Activated CD4-positive, alpha-beta memory T cell treated with anti-CD3 and anti-CD28 coated beads, Interleukin-2, amount 10 ng/mL, durations not matched to agents 7 days and 5 days (primary cell): ENCODE measurements at regions not wholly inside any gene's neighbourhood (a gene's known extent, or its start where the extent isn't known, plus 50 kb on each side); places are given as distances from the start of the nearest gene placed in this dataset.

Experiments
- CTCF ChIA-PET: fragments of 350-600 bp; sonication (Branson Sonifier 250); formaldehyde crosslinking; loops from one replicate; lab custom pipeline; 2021; ENCODE audit warnings: antibody characterized with exemption, inconsistent platforms; lab: Charles Lee
- POLR2A ChIA-PET: fragments of 350-600 bp; sonication (Branson Sonifier 250); formaldehyde crosslinking; loops from one replicate; lab custom pipeline; 2021; ENCODE audit warnings: antibody characterized with exemption; lab: Charles Lee
- DNase-seq: peaks from one replicate; pipeline ENCODE4 v3.0.0-alpha.2; 2020
- H3K27ac Mint-ChIP-seq: one replicate; pipeline ENCODE4 v1.8.0; 2021; ENCODE audit warnings: mild to moderate bottlenecking, mixed read lengths
- H3K27me3 Mint-ChIP-seq: one replicate; pipeline ENCODE4 v1.8.0; 2021; ENCODE audit warnings: mixed read lengths
- H3K36me3 Mint-ChIP-seq: one replicate; pipeline ENCODE4 v1.8.0; 2021; ENCODE audit warnings: low read depth, mixed read lengths
- H3K4me1 Mint-ChIP-seq: one replicate; pipeline ENCODE4 v1.8.0; 2021; ENCODE audit warnings: mixed read lengths
- H3K4me3 Mint-ChIP-seq: one replicate; pipeline ENCODE4 v1.8.0; 2021; ENCODE audit warnings: mild to moderate bottlenecking, mixed read lengths
- H3K9me3 Mint-ChIP-seq: one replicate; pipeline ENCODE4 v1.8.0; 2021; ENCODE audit warnings: mixed read lengths

GRCh38 chr2:123103902-123104301 is 921.2 kb upstream of the CNTNAP5 start:
- peaks cover 2% of the 10 kb centered on the region for H3K9me3 Mint-ChIP-seq
- no peak overlapping the region for H3K4me3 Mint-ChIP-seq
- no peak for DNase-seq
- no peaks in the 10 kb centered on the region for H3K4me1 Mint-ChIP-seq
- ChIA-PET POLR2A (no interaction called here), CTCF (no interaction called here)
- no peaks in the 10 kb centered on the region for H3K36me3 Mint-ChIP-seq
- no peak overlapping the region for H3K27ac Mint-ChIP-seq
- no peaks in the 10 kb centered on the region for H3K27me3 Mint-ChIP-seq

- CTCF ChIA-PET, result no interaction called here
Measured at GRCh38 chr2:123116595-123116994, 908.5 kb upstream of the CNTNAP5 start.

DNA sequence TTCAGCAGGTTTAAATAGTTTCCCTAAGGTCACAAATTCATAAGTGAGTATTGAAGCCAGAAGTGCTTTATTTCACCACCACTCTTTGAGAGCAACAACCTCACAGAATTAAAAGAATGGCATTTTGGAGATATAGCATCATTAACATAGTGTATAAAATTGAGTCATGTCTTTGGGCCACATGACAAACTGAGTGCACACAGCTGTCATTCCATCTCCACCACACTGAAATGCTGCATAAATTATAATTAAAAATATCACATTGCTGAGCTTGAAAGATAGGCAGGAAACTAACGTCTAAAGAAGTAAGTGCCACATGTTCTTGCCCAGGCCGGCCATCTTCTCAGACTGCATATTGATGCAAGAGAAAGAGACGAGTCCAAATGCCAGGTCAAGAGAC is 897.9 kb upstream of the CNTNAP5 start:
- POLR2A ChIA-PET, result no interaction called here
- no peak overlapping the region for H3K4me3 Mint-ChIP-seq
- H3K36me3 Mint-ChIP-seq, result no peaks in the 10 kb centered on the region
- H3K4me1 Mint-ChIP-seq, result no peaks in the 10 kb centered on the region
- DNase-seq, result no peak
- no peak overlapping the region for H3K27ac Mint-ChIP-seq
- H3K9me3 Mint-ChIP-seq, result peaks cover 11% of the 10 kb centered on the region
- H3K27me3 Mint-ChIP-seq, result no peaks in the 10 kb centered on the region
- CTCF ChIA-PET, result no interaction called here

More at GRCh38 chr2:123116595-123116994, 908.5 kb upstream of the CNTNAP5 start:
- no peak for DNase-seq
- POLR2A ChIA-PET, result no interaction called here
- Mint-ChIP-seq H3K27me3 (no peaks in the 10 kb centered on the region), H3K36me3 (no peaks in the 10 kb centered on the region), H3K27ac (no peak overlapping the region), H3K9me3 (peaks cover 23% of the 10 kb centered on the region), H3K4me3 (no peak overlapping the region), H3K4me1 (no peaks in the 10 kb centered on the region)

DNA sequence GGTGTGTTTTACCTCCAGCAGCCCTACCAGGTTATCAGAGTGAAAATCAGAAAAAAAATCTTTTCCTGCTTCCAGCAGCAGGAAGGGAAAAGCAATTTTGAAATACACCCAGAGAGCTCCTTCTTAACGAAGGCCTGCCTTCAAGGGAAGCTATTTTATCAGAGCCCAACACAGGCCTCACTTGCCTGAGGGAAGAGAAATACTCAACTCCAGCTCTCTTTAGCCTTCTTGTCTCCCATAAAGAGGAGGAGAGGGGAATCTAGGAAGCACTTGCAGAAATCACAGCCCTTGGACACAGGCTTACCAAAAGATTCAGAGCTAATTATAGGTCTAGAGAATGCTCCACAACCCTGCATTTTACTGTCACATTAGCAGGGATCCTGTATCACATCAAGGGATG is 896.1 kb upstream of the CNTNAP5 start:
- Mint-ChIP-seq H3K36me3 (no peaks in the 10 kb centered on the region), H3K27ac (no peak overlapping the region), H3K27me3 (no peaks in the 10 kb centered on the region), H3K9me3 (peaks cover 11% of the 10 kb centered on the region), H3K4me1 (no peaks in the 10 kb centered on the region), H3K4me3 (no peak overlapping the region)
- POLR2A ChIA-PET, result no interaction called here
- DNase-seq, result no peak
- CTCF ChIA-PET, result no interaction called here

DNA sequence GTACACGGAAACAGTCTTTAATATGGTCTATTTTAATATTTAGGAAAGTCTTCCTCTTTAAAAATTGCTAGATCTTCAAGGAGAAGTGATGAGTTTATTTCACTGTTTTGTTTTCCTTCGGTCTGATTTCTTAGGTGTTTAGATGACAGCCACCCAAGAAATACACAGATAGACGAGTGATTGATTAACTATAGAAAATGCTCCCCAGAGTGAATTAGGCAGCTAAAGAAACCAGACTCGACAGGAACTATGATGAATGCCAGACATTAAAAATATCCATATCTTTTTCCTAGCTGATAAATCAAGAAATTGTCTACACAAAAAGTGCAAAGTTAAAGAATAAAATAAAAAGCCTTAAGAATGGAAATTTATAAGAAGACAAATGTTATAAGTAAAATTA is 888.7 kb upstream of the CNTNAP5 start:
- Mint-ChIP-seq H3K9me3 (peaks cover 11% of the 10 kb centered on the region), H3K27ac (no peak overlapping the region), H3K27me3 (no peaks in the 10 kb centered on the region), H3K4me1 (no peaks in the 10 kb centered on the region), H3K36me3 (no peaks in the 10 kb centered on the region), H3K4me3 (no peak overlapping the region)
- CTCF ChIA-PET, result no interaction called here
- DNase-seq, result no peak
- POLR2A ChIA-PET, result no interaction called here

DNA sequence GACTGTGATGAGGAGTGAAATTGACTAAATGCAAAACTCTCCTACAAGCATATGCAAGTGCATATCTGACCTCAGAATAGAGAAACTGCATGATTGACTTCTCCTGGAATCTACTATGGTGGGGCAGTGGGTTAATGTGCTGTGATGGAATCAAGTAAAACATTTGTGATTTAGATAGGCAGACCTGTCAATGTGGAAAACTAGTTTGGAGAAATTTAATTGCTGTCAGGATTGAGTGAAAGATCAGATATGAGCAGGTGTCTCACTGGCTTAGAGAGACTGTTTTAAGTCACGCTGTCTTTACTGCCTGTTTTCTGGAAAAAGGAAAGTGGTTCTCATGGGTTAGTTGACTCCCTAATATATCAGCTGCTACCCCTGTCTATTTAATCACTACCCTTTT is 881.0 kb upstream of the CNTNAP5 start:
- H3K27ac Mint-ChIP-seq, result no peak overlapping the region
- H3K27me3 Mint-ChIP-seq, result no peaks in the 10 kb centered on the region
- H3K4me1 Mint-ChIP-seq, result no peaks in the 10 kb centered on the region
- peaks cover 20% of the 10 kb centered on the region for H3K9me3 Mint-ChIP-seq
- H3K36me3 Mint-ChIP-seq, result no peaks in the 10 kb centered on the region
- no peak for DNase-seq
- POLR2A ChIA-PET, result no interaction called here
- CTCF ChIA-PET, result no interaction called here
- H3K4me3 Mint-ChIP-seq, result no peak overlapping the region

DNA sequence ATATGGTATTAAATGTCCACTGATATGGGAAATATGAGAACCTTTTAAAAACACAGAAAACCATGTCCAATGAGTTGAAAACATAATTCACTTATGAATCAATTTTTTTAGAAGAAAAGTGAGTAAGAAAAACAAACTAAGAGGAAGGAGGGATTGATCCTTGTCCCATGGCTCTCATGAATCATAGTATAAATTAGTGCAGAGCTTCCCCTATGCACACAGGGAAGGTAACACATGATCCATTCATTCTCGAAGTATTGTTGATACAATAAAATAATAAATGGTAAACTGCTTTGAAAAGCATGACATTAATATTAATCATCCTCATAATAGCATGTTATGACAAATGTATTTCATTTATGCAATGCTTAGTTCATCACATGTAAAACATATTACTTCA is 872.0 kb upstream of the CNTNAP5 start:
- DNase-seq, result no peak
- POLR2A ChIA-PET, result no interaction called here
- H3K4me1 Mint-ChIP-seq, result no peaks in the 10 kb centered on the region
- no peaks in the 10 kb centered on the region for H3K36me3 Mint-ChIP-seq
- H3K4me3 Mint-ChIP-seq, result no peak overlapping the region
- H3K27ac Mint-ChIP-seq, result no peak overlapping the region
- no peaks in the 10 kb centered on the region for H3K27me3 Mint-ChIP-seq
- H3K9me3 Mint-ChIP-seq, result peaks cover 6% of the 10 kb centered on the region
- CTCF ChIA-PET, result no interaction called here

GRCh38 chr2:123154195-123154594 is 870.9 kb upstream of the CNTNAP5 start:
- DNase-seq, result no peak
- ChIA-PET CTCF (no interaction called here), POLR2A (no interaction called here)
- H3K36me3 Mint-ChIP-seq, result no peaks in the 10 kb centered on the region
- H3K4me1 Mint-ChIP-seq, result no peaks in the 10 kb centered on the region
- peaks cover 6% of the 10 kb centered on the region for H3K9me3 Mint-ChIP-seq
- H3K27me3 Mint-ChIP-seq, result no peaks in the 10 kb centered on the region
- H3K27ac Mint-ChIP-seq, result no peak overlapping the region
- no peak overlapping the region for H3K4me3 Mint-ChIP-seq

DNA sequence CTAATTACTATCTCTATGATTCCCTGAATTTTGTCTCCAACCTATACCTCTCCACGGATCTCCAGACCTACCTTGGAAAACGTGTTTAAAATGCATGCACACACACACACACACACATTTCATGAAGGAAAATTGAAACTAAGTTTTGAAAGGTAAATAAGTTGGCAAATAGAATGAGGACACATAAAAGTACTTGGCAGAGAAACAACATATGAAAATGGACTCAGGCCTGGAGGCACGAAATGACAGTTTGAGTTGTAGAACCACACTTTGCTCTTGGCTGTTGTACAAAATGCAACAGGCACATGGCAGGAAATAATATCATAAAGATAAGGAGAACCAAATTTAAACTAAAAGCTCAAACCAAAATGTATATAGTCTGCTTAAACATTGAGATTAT is 868.1 kb upstream of the CNTNAP5 start:
- CTCF ChIA-PET, result no interaction called here

DNA sequence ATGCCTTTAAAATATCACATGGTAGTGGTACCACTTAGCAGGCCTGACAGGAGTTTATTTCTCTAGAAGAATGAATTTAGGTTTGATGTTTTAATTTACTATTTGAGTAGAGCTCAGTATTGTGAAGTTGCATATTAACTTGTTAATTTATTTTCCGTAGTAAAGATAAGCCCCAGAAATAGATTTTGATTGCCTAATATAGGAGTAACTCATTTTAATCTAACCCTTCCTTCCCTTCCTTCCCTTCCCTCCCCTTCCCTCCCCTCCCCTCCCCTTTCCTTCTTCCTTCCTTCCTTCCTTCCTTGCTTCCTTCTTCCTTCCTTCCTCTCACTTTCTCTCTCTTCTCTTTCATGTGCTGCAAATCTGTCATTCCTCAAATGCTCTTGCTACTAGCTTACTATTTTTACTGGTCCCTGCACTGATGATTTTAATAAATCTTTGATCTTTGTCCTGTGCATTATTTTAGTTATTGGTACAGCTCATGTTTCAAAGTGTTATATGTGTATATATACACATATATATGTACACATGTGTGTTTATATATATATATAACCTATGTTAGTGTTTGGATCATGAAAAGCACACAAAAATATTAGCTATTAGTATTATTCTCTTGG is 862.6 kb upstream of the CNTNAP5 start:
- Mint-ChIP-seq H3K4me1 (no peaks in the 10 kb centered on the region), H3K27me3 (no peaks in the 10 kb centered on the region), H3K36me3 (no peaks in the 10 kb centered on the region), H3K4me3 (no peak overlapping the region), H3K27ac (no peak overlapping the region), H3K9me3 (no peaks in the 10 kb centered on the region)
- CTCF ChIA-PET, result no interaction called here
- DNase-seq, result no peak
- POLR2A ChIA-PET, result no interaction called here

More for the DNA sequence above, 868.1 kb upstream of the CNTNAP5 start:
- Mint-ChIP-seq H3K4me1 (no peaks in the 10 kb centered on the region), H3K4me3 (no peak overlapping the region), H3K27me3 (no peaks in the 10 kb centered on the region), H3K9me3 (peaks cover 3% of the 10 kb centered on the region), H3K27ac (no peak overlapping the region), H3K36me3 (no peaks in the 10 kb centered on the region)
- DNase-seq, result no peak
- POLR2A ChIA-PET, result no interaction called here

DNA sequence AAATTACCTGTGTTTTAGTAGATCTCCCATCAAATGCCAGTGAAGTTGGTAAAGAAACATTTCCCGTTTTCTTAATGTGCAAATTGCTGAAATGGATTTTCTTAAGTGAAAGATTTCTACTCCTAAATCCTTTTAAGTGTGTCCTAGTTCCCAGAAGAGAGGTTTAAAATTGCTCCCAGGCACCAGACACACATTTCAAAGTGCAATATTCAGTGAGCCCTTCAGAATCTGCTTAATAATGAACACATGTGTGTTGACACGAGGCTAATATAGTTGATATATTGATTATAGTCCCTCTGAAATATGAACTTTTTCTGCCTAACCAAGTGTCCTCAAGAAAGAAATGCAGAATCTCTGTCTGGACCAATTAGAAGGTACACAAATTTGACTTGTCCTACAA is 861.7 kb upstream of the CNTNAP5 start:
- Mint-ChIP-seq H3K27me3 (no peaks in the 10 kb centered on the region), H3K27ac (no peak overlapping the region), H3K4me1 (no peaks in the 10 kb centered on the region), H3K9me3 (peaks cover 2% of the 10 kb centered on the region), H3K4me3 (no peak overlapping the region), H3K36me3 (no peaks in the 10 kb centered on the region)
- ChIA-PET POLR2A (no interaction called here), CTCF (no interaction called here)
- no peak for DNase-seq

DNA sequence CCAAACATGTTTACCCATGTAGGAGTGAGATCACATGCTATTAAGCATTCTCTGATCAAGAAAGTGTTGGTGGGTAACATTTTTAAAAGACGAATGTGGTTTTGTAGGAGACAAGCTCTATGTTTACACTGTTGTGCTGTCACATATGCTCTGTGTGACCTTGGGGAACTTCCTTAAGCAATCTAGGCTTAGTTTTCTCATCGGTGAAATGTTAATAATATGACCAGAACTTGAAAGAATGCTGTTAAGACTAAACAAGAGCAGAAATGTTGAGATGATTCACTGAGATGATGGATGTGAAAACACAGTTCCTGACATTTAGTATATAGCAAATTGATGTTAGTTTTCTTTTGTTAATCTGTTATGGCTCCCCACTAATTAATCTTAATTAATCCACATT is 860.9 kb upstream of the CNTNAP5 start:
- Mint-ChIP-seq H3K27me3 (no peaks in the 10 kb centered on the region), H3K27ac (no peak overlapping the region), H3K36me3 (no peaks in the 10 kb centered on the region), H3K4me3 (no peak overlapping the region), H3K9me3 (peaks cover 4% of the 10 kb centered on the region), H3K4me1 (no peaks in the 10 kb centered on the region)
- ChIA-PET POLR2A (no interaction called here), CTCF (no interaction called here)
- no peak for DNase-seq

DNA sequence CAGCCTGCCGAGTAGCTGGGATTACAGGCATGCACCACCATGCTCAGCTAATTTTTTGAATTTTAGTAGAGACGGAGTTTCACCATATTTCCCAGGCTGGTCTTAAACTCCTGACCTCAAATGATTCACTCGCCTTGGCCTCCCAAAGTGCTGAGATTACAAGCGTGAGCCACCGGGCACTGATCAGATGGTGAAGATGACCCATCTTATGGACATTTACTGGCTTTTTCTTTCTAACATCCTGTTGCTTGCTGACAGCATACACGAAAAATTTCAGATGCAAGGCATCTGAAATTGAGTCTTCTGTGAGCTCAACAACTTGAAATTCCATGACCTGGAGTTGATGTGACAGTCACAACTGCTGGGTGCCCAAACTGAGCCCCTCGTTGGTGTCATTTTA is 859.5 kb upstream of the CNTNAP5 start:
- ChIA-PET CTCF (no interaction called here), POLR2A (no interaction called here)
- H3K27me3 Mint-ChIP-seq, result no peaks in the 10 kb centered on the region
- H3K4me1 Mint-ChIP-seq, result no peaks in the 10 kb centered on the region
- H3K9me3 Mint-ChIP-seq, result peaks cover 8% of the 10 kb centered on the region
- no peak overlapping the region for H3K27ac Mint-ChIP-seq
- no peaks in the 10 kb centered on the region for H3K36me3 Mint-ChIP-seq
- no peak overlapping the region for H3K4me3 Mint-ChIP-seq
- DNase-seq, result no peak

DNA sequence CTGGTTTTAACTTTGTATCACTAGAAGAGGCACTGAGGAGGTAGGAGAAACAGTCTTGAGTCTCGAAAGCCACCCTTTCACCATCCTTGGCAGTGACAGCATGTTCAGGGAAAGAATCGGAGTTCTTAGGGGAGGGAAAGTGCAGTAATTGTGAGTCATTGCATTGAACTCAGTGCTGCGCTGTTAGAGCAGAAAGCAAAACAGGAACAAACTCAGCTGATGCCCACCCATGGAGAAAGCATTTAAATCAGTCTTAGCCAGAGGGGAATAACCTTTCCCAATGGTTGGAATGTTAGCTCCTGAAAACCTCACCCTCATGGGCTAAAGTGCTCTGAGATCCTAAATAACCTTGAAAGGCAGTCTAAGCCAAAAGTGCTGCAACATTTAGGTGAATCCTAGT is 845.6 kb upstream of the CNTNAP5 start:
- no peak overlapping the region for H3K4me3 Mint-ChIP-seq
- H3K27me3 Mint-ChIP-seq, result no peaks in the 10 kb centered on the region
- no peak overlapping the region for H3K27ac Mint-ChIP-seq
- no peak for DNase-seq
- no peaks in the 10 kb centered on the region for H3K4me1 Mint-ChIP-seq
- ChIA-PET CTCF (no interaction called here), POLR2A (no interaction called here)
- H3K9me3 Mint-ChIP-seq, result peaks cover 15% of the 10 kb centered on the region
- no peaks in the 10 kb centered on the region for H3K36me3 Mint-ChIP-seq
